ENCODE measurements at regions not wholly inside any gene's neighbourhood (a gene's known extent, or its start where the extent isn't known, plus 50 kb on each side); places are given as distances from the start of the nearest gene placed in this dataset.

DNA sequence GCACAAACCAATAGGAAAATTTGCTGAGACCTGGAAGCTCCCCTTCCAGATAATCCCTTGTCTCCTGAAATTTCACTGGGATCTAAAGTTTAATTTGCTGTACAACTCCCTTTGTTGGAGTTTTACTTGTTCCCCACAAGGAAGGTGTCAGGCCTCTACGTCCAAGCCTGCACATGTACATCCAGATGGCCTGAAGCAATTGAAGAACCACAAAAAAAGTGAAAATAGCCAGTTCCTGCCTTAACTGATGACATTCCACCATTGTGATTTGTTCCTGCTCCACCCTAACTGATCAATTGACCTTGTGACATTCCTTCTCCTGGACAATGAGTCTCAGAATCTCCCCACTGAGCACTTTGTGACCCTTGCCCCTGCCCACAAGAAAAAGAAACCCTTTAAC, 716.0 kb upstream of the PCDH20 start:
- WGBS, 2 experiments (ENCODE audit: extremely low coverage in 2 of 2, insufficient read length in 1 of 2) = no CpG with 5 or more reads among the region's 1 CpG
- no peak overlapping the region for H3K18ac ChIP-seq (ENCODE audit: low read depth, low read length)
- DNase-seq (no peak), ATAC-seq (ENCODE audit: low read depth) (no peak)
- TF ChIP-seq POLR2A (IDR thresholded peaks at IDR 0.05; ENCODE audit: low read depth, low read length) = no peak
- TF ChIP-seq, protein P1, sequence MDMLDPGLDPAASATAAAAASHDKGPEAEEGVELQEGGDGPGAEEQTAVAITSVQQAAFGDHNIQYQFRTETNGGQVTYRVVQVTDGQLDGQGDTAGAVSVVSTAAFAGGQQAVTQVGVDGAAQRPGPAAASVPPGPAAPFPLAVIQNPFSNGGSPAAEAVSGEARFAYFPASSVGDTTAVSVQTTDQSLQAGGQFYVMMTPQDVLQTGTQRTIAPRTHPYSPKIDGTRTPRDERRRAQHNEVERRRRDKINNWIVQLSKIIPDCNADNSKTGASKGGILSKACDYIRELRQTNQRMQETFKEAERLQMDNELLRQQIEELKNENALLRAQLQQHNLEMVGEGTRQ (IDR thresholded peaks at IDR 0.05; ENCODE audit: low read depth, low read length) = no peak
- no peak overlapping the region for H3K23ac ChIP-seq (ENCODE audit: low read depth, low read length)
- no peak overlapping the region for H2BK5ac ChIP-seq (ENCODE audit: low read depth, low read length, poor library complexity, severe bottlenecking)
- H2AFZ ChIP-seq (replicated peaks; ENCODE audit: low read length, poor library complexity) = no peak overlapping the region
- intact Hi-C loops (cut with micrococcal nuclease) (no loop called here), dilution Hi-C loops (cut with HindIII; ENCODE audit: low sequenced_read_pairs, unreplicated experiment) (no loop called here), in situ Hi-C loops (cut with MboI; ENCODE audit: low sequenced_read_pairs) (no loop called here)
- H2AK5ac ChIP-seq (ENCODE audit: low read depth, low read length) = no peak overlapping the region
- no peak overlapping the region for H2BK120ac ChIP-seq (ENCODE audit: low read depth, low read length)
- no peaks in the 10 kb centered on the region for H3K27me3 ChIP-seq (ENCODE audit: control insufficient read depth, insufficient read depth, low read length)
- H3K56ac ChIP-seq (ENCODE audit: extremely low read depth, insufficient read depth, low read length) = no peak overlapping the region
- H2BK20ac ChIP-seq (ENCODE audit: low read depth, low read length) = no peak overlapping the region
- H3K79me1 ChIP-seq (ENCODE audit: low read depth in 1 of 2, low read length in 2 of 2) = no peaks in the 10 kb centered on the region
- POLR2A ChIA-PET (ENCODE audit: unreplicated experiment) = no interaction called here
- H3K4me3 ChIP-seq (ENCODE audit: insufficient read depth, low read depth, low read length) = no peak overlapping the region
- H4K8ac ChIP-seq (ENCODE audit: low read depth in 2 of 2, low read length in 2 of 2) = no peak overlapping the region
- no peak overlapping the region for H2BK15ac ChIP-seq (ENCODE audit: low read depth, low read length)
- H3K4me1 ChIP-seq (ENCODE audit: control insufficient read depth, insufficient read depth, low read length) = no peaks in the 10 kb centered on the region
- no peaks in the 10 kb centered on the region for H3K36me3 ChIP-seq (ENCODE audit: control insufficient read depth, insufficient read depth, low read length)
- H3K4ac ChIP-seq (ENCODE audit: low read depth, low read length) = no peak overlapping the region
- no peaks in the 10 kb centered on the region for H4K20me1 ChIP-seq (ENCODE audit: insufficient read depth, low read length)
- no peak overlapping the region for H4K5ac ChIP-seq (ENCODE audit: low read depth, low read length)
- CTCF ChIA-PET = no interaction called here
- no peaks in the 10 kb centered on the region for H3K9me1 ChIP-seq (ENCODE audit: insufficient read depth, low read length)
- no peaks in the 10 kb centered on the region for H3K9me3 ChIP-seq (ENCODE audit: control insufficient read depth, insufficient read depth, low read length)
- no peak overlapping the region for H3K4me2 ChIP-seq (ENCODE audit: low read depth, low read length)
- H3K27ac ChIP-seq (ENCODE audit: insufficient read depth, low read length) = no peak overlapping the region
- no peak overlapping the region for H3K14ac ChIP-seq (replicated peaks; ENCODE audit: low read depth, low read length)
- no peak overlapping the region for H4K91ac ChIP-seq (ENCODE audit: insufficient read depth, low read depth, low read length)
- H3K9ac ChIP-seq (ENCODE audit: low read depth, low read length) = no peak overlapping the region
- BruUV-seq (replicated peaks) = no TSS peak
- no peak overlapping the region for H2AK9ac ChIP-seq (replicated peaks; ENCODE audit: low read depth, low read length, poor library complexity)
